GM23248 (cell line): ENCODE measurements at regions not wholly inside any gene's neighbourhood (a gene's known extent, or its start where the extent isn't known, plus 50 kb on each side); places are given as distances from the start of the nearest gene placed in this dataset.
A peak's percentile ranks its signal among the peaks of the same experiment; 100 is the strongest.

Experiments used
- DNase-seq: peaks from one replicate; pipeline ENCODE4 v3.0.0-alpha.2; 2015
- H2AFZ ChIP-seq: fragments of 200-600 bp; sonication (generic); 2 replicates; pipeline ENCODE4 v1.6.1; 2016; ENCODE audit warnings: antibody characterized with exemption
- H3F3A ChIP-seq: fragments of 200-600 bp; sonication (generic); 2 replicates; pipeline ENCODE4 v1.6.1; 2016; ENCODE audit warnings: mild to moderate bottlenecking, antibody characterized with exemption, mixed run types; ENCODE audit not compliant: insufficient read depth
- H3K27ac ChIP-seq: fragments of 200-600 bp; sonication (generic); 2 replicates; pipeline ENCODE4 v1.5.1; 2016; ENCODE audit warnings: mild to moderate bottlenecking
- H3K27me3 ChIP-seq: fragments of 200-600 bp; sonication (generic); replicated peaks from 2 replicates; pipeline ENCODE4 v1.6.1; 2016; ENCODE audit warnings: mild to moderate bottlenecking; ENCODE audit not compliant: insufficient read depth
- H3K36me3 ChIP-seq: fragments of 200-600 bp; sonication (generic); 2 replicates; pipeline ENCODE4 v1.6.1; 2016; ENCODE audit warnings: low read depth, mild to moderate bottlenecking
- H3K4me1 ChIP-seq: fragments of 200-600 bp; sonication (generic); 2 replicates; pipeline ENCODE4 v1.6.1; 2016; ENCODE audit warnings: mild to moderate bottlenecking; ENCODE audit not compliant: insufficient read depth
- H3K4me2 ChIP-seq: fragments of 200-600 bp; sonication (generic); one replicate; pipeline ENCODE4 v1.6.1; 2016; ENCODE audit warnings: mild to moderate bottlenecking; ENCODE audit not compliant: unreplicated experiment
- H3K4me3 ChIP-seq: fragments of 200-600 bp; sonication (generic); 2 replicates; pipeline ENCODE4 v1.5.1; 2016; ENCODE audit warnings: mild to moderate bottlenecking
- H3K79me2 ChIP-seq: fragments of 200-600 bp; sonication (generic); 2 replicates; pipeline ENCODE4 v1.6.1; 2016; ENCODE audit warnings: mild to moderate bottlenecking; ENCODE audit not compliant: insufficient read depth
- H3K9ac ChIP-seq: fragments of 200-600 bp; sonication (generic); 2 replicates; pipeline ENCODE4 v1.6.1; 2016; ENCODE audit warnings: mild to moderate bottlenecking
- H3K9me2 ChIP-seq: fragments of 200-600 bp; sonication (generic); 2 replicates; pipeline ENCODE4 v1.6.1; 2016; ENCODE audit warnings: mixed run types, mild to moderate bottlenecking, moderate library complexity; ENCODE audit not compliant: insufficient read depth
- H3K9me3 ChIP-seq: fragments of 200-600 bp; sonication (generic); one replicate; pipeline ENCODE4 v1.6.1; 2017; ENCODE audit warnings: low read depth
- H4K20me1 ChIP-seq: fragments of 200-600 bp; sonication (generic); 2 replicates; pipeline ENCODE4 v1.6.0; 2016; ENCODE audit not compliant: insufficient read depth
- EZH2 ChIP-seq: fragments of 200-600 bp; sonication (generic); IDR thresholded peaks from 2 replicates; pipeline ENCODE4 v1.6.1; 2018; ENCODE audit warnings: antibody characterized with exemption, mild to moderate bottlenecking; ENCODE audit not compliant: insufficient read depth, poor library complexity, severe bottlenecking
- EZH2phosphoT487 ChIP-seq: fragments of 200-600 bp; sonication (generic); IDR thresholded peaks from 2 replicates; pipeline ENCODE4 v1.6.1; 2018; ENCODE audit warnings: antibody characterized with exemption, moderate library complexity, mild to moderate bottlenecking, low read depth; ENCODE audit not compliant: insufficient read depth
- WGBS, 2 experiments: methylation state at CpG; one replicate each; pipeline ENCODE4 v1.1.6; 2015 to 2017; ENCODE audit warnings: low lambda C conversion rate in 2 of 2, low coverage in 1 of 2; ENCODE audit errors: missing lambda C conversion rate in 2 of 2; 5-methylcytosine and 5-hydroxymethylcytosine counted together
- in situ Hi-C: fragments of 300-500 bp; cut with MboI; formaldehyde crosslinking; loops from 2 replicates; pipeline ENCODE4 v1.15.0; 2020

DNA sequence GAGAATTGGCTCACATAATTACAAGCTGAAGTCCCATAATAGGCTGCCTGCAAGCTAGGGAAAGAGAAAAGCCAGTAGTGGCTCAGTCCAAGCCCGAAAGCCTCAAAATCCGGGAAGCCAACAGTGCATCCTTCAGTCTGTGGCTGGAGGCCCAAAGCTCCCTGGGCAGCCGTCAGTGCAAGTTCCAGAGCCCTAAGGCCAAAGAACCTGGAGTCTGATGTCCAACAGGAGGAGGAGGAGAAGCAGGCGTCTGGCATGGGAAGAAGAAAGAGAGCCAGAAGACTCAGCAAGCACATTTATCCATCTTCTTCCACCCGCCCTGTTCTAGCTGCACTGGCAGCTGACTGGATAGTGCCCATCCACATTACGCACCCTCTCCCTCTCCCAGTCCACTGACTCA, 213.4 kb downstream of the GAS1 start:
- H3K36me3 ChIP-seq = no peaks in the 10 kb centered on the region
- H3K27me3 ChIP-seq = no peaks in the 10 kb centered on the region
- no peaks in the 10 kb centered on the region for H3K9me2 ChIP-seq
- H3K4me1 ChIP-seq = peaks cover 51% of the 10 kb centered on the region
- WGBS, 2 experiments = 50 to 57% methylated on average over 6 of the region's 6 CpGs
- TF ChIP-seq EZH2phosphoT487 (no peak), EZH2 (no peak)
- DNase-seq = no peak
- H3K9me3 ChIP-seq = no peaks in the 10 kb centered on the region
- H3K4me2 ChIP-seq = no peak overlapping the region
- H3K9ac ChIP-seq = no peak overlapping the region
- H3K4me3 ChIP-seq = no peak overlapping the region
- H3K79me2 ChIP-seq = no peaks in the 10 kb centered on the region
- no peaks in the 10 kb centered on the region for H4K20me1 ChIP-seq
- no peak overlapping the region for H2AFZ ChIP-seq
- in situ Hi-C loops = loop anchor here (5.0 kb wide), 1 partner anchor 48 kb away; no protein-coding TSS in a partner anchor
- peaks cover 34% of the 10 kb centered on the region for H3F3A ChIP-seq
- no peak overlapping the region for H3K27ac ChIP-seq

GRCh38 chr9:86732514-86733171, 214.7 kb downstream of the GAS1 start:
- Histone ChIP-seq H3K27ac (peak overlapping the region; percentile 79), H3K4me3 (peak overlapping the region; percentile 25; the same call in 1 of the 2 replicates), H3K9me3 (no peaks in the 10 kb centered on the region), H3K36me3 (no peaks in the 10 kb centered on the region), H3K4me2 (peak overlapping the region; percentile 64), H4K20me1 (no peaks in the 10 kb centered on the region), H3K9me2 (no peaks in the 10 kb centered on the region), H3F3A (peaks cover 34% of the 10 kb centered on the region), H3K9ac (peak overlapping the region; percentile 47), H3K79me2 (no peaks in the 10 kb centered on the region), H2AFZ (no peak overlapping the region), H3K4me1 (peaks cover 51% of the 10 kb centered on the region), H3K27me3 (no peaks in the 10 kb centered on the region)
- in situ Hi-C loops = loop anchor here (5.0 kb wide), 1 partner anchor 50 kb away; no protein-coding TSS in a partner anchor
- DNase-seq = peak; percentile 94
- 18 to 24% methylated on average over 6 of the region's 6 CpGs for WGBS, 2 experiments
- TF ChIP-seq EZH2 (no peak), EZH2phosphoT487 (no peak)

DNA sequence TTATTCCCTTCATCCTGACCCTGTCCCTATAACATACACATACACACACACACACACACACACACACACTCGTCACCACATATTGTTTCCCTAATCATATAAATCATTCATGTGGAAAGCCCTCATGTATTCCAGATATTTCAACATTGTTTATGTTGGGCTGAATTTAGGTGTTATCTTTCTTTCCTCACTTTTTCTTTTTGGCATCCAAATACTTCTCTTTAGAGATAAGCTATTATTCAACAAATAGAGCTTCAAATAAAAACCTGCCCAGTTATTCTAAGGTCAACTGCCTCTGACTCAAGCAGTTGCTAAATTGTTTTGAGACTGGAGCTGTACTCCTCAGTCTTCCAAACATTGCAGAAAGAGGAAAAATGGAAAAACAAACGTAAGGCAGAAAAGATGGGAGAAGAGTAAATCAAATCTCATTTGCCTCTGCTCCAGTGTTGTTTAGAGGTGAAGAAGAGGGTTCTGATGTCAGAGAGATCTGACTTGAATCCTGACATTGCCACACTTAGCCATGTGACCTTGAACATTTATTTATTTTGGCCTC, 215.7 kb downstream of the GAS1 start:
- H3K27ac ChIP-seq = peak overlapping the region; percentile 79
- peaks cover 34% of the 10 kb centered on the region for H3F3A ChIP-seq
- H3K9ac ChIP-seq = peak overlapping the region; percentile 47; the same call in 1 of the 2 replicates
- peak overlapping the region; percentile 64 for H3K4me2 ChIP-seq
- 35 to 36% methylated on average over 2 of the region's 2 CpGs for WGBS, 2 experiments
- no peaks in the 10 kb centered on the region for H3K79me2 ChIP-seq
- in situ Hi-C loops = loop anchor here (5.0 kb wide), 1 partner anchor 51 kb away; no protein-coding TSS in a partner anchor
- TF ChIP-seq EZH2phosphoT487 (no peak), EZH2 (no peak)
- H3K36me3 ChIP-seq = no peaks in the 10 kb centered on the region
- peak; percentile 70 for DNase-seq
- no peaks in the 10 kb centered on the region for H3K27me3 ChIP-seq
- H2AFZ ChIP-seq = no peak overlapping the region
- H3K4me1 ChIP-seq = peaks cover 51% of the 10 kb centered on the region
- H4K20me1 ChIP-seq = no peaks in the 10 kb centered on the region
- no peaks in the 10 kb centered on the region for H3K9me2 ChIP-seq
- H3K9me3 ChIP-seq = no peaks in the 10 kb centered on the region
- no peak overlapping the region for H3K4me3 ChIP-seq

DNA sequence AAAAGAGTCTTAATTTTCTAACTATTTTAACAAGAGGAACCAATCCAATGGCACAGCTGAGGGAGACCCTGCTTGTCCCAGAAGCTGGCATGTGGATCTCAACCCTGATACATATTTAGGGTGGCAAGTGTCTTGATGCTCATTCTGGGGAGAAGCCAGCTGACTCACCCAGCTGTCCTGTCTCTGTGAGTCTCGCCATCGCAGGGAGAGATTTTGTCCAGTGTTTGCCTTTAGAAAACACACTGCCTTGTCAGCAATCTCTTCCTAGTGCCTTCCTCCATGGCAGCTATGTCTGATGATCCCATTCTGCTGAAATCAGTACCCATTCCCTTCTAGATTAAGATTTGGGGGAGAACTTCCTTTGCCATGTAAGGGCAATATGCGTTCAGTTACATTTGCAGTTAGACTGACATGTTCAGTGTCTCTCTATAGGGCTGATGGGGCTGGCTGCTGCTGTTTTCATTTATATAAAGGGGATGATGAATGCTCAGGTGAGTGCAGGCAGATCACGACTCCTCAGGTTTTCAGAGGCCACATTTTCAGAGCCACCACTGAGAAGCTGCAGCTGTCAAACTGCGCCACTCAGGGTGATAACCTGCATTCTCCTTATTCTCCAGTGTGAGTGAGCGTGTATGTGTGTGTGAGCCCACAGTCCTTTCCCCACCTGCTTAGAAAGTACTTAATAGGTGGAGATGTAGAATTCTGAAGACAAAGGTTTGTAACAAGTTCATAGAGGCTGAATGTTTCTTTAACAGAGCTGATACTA, 217.0 kb downstream of the GAS1 start:
- Histone ChIP-seq H2AFZ (no peak overlapping the region), H3K9me3 (no peaks in the 10 kb centered on the region), H3K4me3 (no peak overlapping the region), H3K4me1 (peaks cover 48% of the 10 kb centered on the region), H3K27ac (no peak overlapping the region), H3K79me2 (no peaks in the 10 kb centered on the region), H3K9me2 (no peaks in the 10 kb centered on the region), H3K4me2 (no peak overlapping the region), H3K27me3 (no peaks in the 10 kb centered on the region), H3F3A (peaks cover 30% of the 10 kb centered on the region), H3K9ac (no peak overlapping the region), H4K20me1 (no peaks in the 10 kb centered on the region), H3K36me3 (no peaks in the 10 kb centered on the region)
- in situ Hi-C loops = loop anchor here (5.0 kb wide), 1 partner anchor 52 kb away; no protein-coding TSS in a partner anchor
- DNase-seq = peak; percentile 35
- TF ChIP-seq EZH2 (no peak), EZH2phosphoT487 (no peak)
- 86 to 87% methylated on average over 6 of the region's 6 CpGs for WGBS, 2 experiments
